Spleen (tissue), 7 donors: ENCODE measurements at regions not wholly inside any gene's neighbourhood (a gene's known extent, or its start where the extent isn't known, plus 50 kb on each side); places are given as distances from the start of the nearest gene placed in this dataset.

Experiments
- CTCF ChIP-seq, 11 experiments: fragments of 200-600 bp in 7 of 11; fragments of 450-650 bp in 4 of 11; sonication (generic) in 4 of 11; IDR thresholded peaks in 8 of 11; conservative IDR thresholded peaks in 3 of 11; 1 replicate in 7 of 11; 2 replicates in 4 of 11; pipeline versions ENCODE4 v1.4.0 to v1.8.0; 2016 to 2021; ENCODE audit warnings: antibody characterized with exemption in 11 of 11, inconsistent platforms in 4 of 11, mild to moderate bottlenecking in 1 of 11
- POLR2A ChIP-seq, 3 donors: fragments of 450-650 bp; IDR thresholded peaks; one replicate each; pipeline ENCODE4 v1.5.1; 2017; ENCODE audit warnings: antibody characterized with exemption in 3 of 3, mild to moderate bottlenecking in 1 of 3
- POLR2AphosphoS5 ChIP-seq, 3 donors: sonication (generic); formaldehyde crosslinking; IDR thresholded peaks; one replicate each; pipeline ENCODE4 v1.5.1; 2017; ENCODE audit warnings: antibody characterized with exemption in 3 of 3
- donor health status: DM: no; HTN: no; CAD: no; lungs with moderate emphysema.
- donor health status: DM: no; HTN: no; CAD: no.
- donor health status: DM: no; HTN: no; CAD: no.

GRCh38 chr3:83934192-83935021, 1024.4 kb upstream of the CADM2 start:
- TF ChIP-seq CTCF (IDR thresholded peaks at IDR 0.05 in 8 of 11, conservative IDR thresholded peaks at IDR 0.05 in 3 of 11) (no peak), POLR2AphosphoS5 (IDR thresholded peaks at IDR 0.05) (no peak), POLR2A (IDR thresholded peaks at IDR 0.05) (no peak)
